Trophoblast cell (in vitro differentiated cells and primary cell): ENCODE measurements at regions not wholly inside any gene's neighbourhood (a gene's known extent, or its start where the extent isn't known, plus 50 kb on each side); places are given as distances from the start of the nearest gene placed in this dataset.

Experiments
- DNase-seq, 2 donors: peaks; one replicate each; pipeline ENCODE4 v3.0.0-alpha.2; 2016
- H2AFZ ChIP-seq: 2 replicates; pipeline ENCODE4 v1.6.1; 2013; ENCODE audit warnings: low read length, moderate library complexity, mild to moderate bottlenecking; ENCODE audit not compliant: insufficient read depth, poor library complexity
- H2AK5ac ChIP-seq: 2 replicates; pipeline ENCODE4 v1.6.1; 2013; ENCODE audit warnings: mild to moderate bottlenecking, low read length
- H2BK120ac ChIP-seq: 2 replicates; pipeline ENCODE4 v1.6.1; 2013; ENCODE audit warnings: low read length, mild to moderate bottlenecking, moderate library complexity; ENCODE audit not compliant: insufficient read depth, poor library complexity
- H2BK12ac ChIP-seq: 2 replicates; pipeline ENCODE4 v1.6.1; 2013; ENCODE audit warnings: mild to moderate bottlenecking, low read length, moderate library complexity
- H2BK5ac ChIP-seq: 2 replicates; pipeline ENCODE4 v1.6.1; 2013; ENCODE audit warnings: low read length, low read depth, moderate library complexity, mild to moderate bottlenecking; ENCODE audit not compliant: poor library complexity
- H3K14ac ChIP-seq: 2 replicates; pipeline ENCODE4 v1.6.1; 2013; ENCODE audit warnings: mild to moderate bottlenecking, low read length
- H3K18ac ChIP-seq: 2 replicates; pipeline ENCODE4 v1.6.1; 2013; ENCODE audit warnings: mild to moderate bottlenecking, low read length
- H3K23ac ChIP-seq: 2 replicates; pipeline ENCODE4 v1.6.1; 2013; ENCODE audit warnings: low read length
- H3K27ac ChIP-seq: 2 replicates; pipeline ENCODE4 v1.5.1; 2013; ENCODE audit warnings: low read depth, mild to moderate bottlenecking, inconsistent platforms, low read length, moderate library complexity
- H3K27me3 ChIP-seq: 2 replicates; pipeline ENCODE4 v1.6.1; 2013; ENCODE audit warnings: inconsistent platforms, mild to moderate bottlenecking, low read length, moderate library complexity; ENCODE audit not compliant: insufficient read depth
- H3K36me3 ChIP-seq, 2 experiments: 1 replicate in 1 of 2; 2 replicates in 1 of 2; pipeline ENCODE4 v1.6.1; 2013; ENCODE audit warnings: low read length in 2 of 2, mild to moderate bottlenecking in 2 of 2, moderate library complexity in 1 of 2; ENCODE audit not compliant: insufficient read depth in 2 of 2, control insufficient read depth in 1 of 2
- H3K4ac ChIP-seq: 2 replicates; pipeline ENCODE4 v1.6.1; 2013; ENCODE audit warnings: low read depth, mild to moderate bottlenecking, low read length, moderate library complexity
- H3K4me1 ChIP-seq, 2 experiments: 1 replicate in 1 of 2; 2 replicates in 1 of 2; pipeline ENCODE4 v1.6.1; 2013; ENCODE audit warnings: low read length in 2 of 2, mild to moderate bottlenecking in 2 of 2, moderate library complexity in 1 of 2; ENCODE audit not compliant: insufficient read depth in 2 of 2, control insufficient read depth in 1 of 2
- H3K4me2 ChIP-seq: 2 replicates; pipeline ENCODE4 v1.6.1; 2013; ENCODE audit warnings: inconsistent platforms, mild to moderate bottlenecking, low read length, moderate library complexity
- H3K4me3 ChIP-seq: 2 replicates; pipeline ENCODE4 v1.5.1; 2013; ENCODE audit warnings: mild to moderate bottlenecking, low read depth, low read length, inconsistent platforms
- H3K79me1 ChIP-seq: one replicate; pipeline ENCODE4 v1.6.1; 2013; ENCODE audit warnings: low read length
- H3K79me2 ChIP-seq: 2 replicates; pipeline ENCODE4 v1.6.1; 2013; ENCODE audit warnings: low read length, mild to moderate bottlenecking; ENCODE audit not compliant: control insufficient read depth, insufficient read depth, poor library complexity
- H3K9ac ChIP-seq: 2 replicates; pipeline ENCODE4 v1.6.1; 2013; ENCODE audit warnings: mild to moderate bottlenecking, low read length
- H3K9me3 ChIP-seq: 2 replicates; pipeline ENCODE4 v1.6.1; 2013; ENCODE audit warnings: low read depth, mild to moderate bottlenecking, control low read depth, inconsistent platforms, low read length; ENCODE audit not compliant: insufficient read depth
- H4K12ac ChIP-seq: 2 replicates; pipeline ENCODE4 v1.6.1; 2013; ENCODE audit warnings: low read depth, mild to moderate bottlenecking, low read length, moderate library complexity
- H4K8ac ChIP-seq: 2 replicates; pipeline ENCODE4 v1.6.1; 2013; ENCODE audit warnings: low read depth, mild to moderate bottlenecking, low read length, moderate library complexity
- H4K91ac ChIP-seq: one replicate; pipeline ENCODE4 v1.6.1; 2013; ENCODE audit warnings: low read depth, mild to moderate bottlenecking, low read length, moderate library complexity
- WGBS: extraction: QIAGEN DNeasy Blood & Tissue Kit; methylation state at CpG from one replicate; pipeline ENCODE4 v1.1.7; 2013; ENCODE audit warnings: missing lambda C conversion rate; ENCODE audit not compliant: insufficient read length, insufficient coverage; ENCODE audit errors: extremely low coverage; 5-methylcytosine and 5-hydroxymethylcytosine counted together

GRCh38 chr3:110456001-110456400 is 615.6 kb upstream of the NECTIN3 start:
- H2BK12ac ChIP-seq, result no peak overlapping the region
- H4K8ac ChIP-seq, result no peak overlapping the region
- no peak overlapping the region for H3K18ac ChIP-seq
- no peak overlapping the region for H2BK5ac ChIP-seq
- H3K27me3 ChIP-seq, result no peaks in the 10 kb centered on the region
- H3K23ac ChIP-seq, result no peak overlapping the region
- H3K36me3 ChIP-seq, result no peaks in the 10 kb centered on the region
- no peaks in the 10 kb centered on the region for H3K9me3 ChIP-seq
- H2BK120ac ChIP-seq, result no peak overlapping the region
- no peak overlapping the region for H3K4ac ChIP-seq
- no peaks in the 10 kb centered on the region for H3K79me2 ChIP-seq
- no peak overlapping the region for H3K9ac ChIP-seq
- H2AK5ac ChIP-seq, result no peak overlapping the region
- peak in 1 of 2 donors; percentile 5 for DNase-seq
- H3K4me2 ChIP-seq, result no peak overlapping the region
- no peak overlapping the region for H3K14ac ChIP-seq
- no peaks in the 10 kb centered on the region for H3K79me1 ChIP-seq
- H4K91ac ChIP-seq, result no peak overlapping the region
- H2AFZ ChIP-seq, result no peak overlapping the region
- WGBS, result no CpG with 5 or more reads among the region's 2 CpGs
- no peaks in the 10 kb centered on the region for H3K4me1 ChIP-seq
- no peak overlapping the region for H3K4me3 ChIP-seq
- no peak overlapping the region for H4K12ac ChIP-seq
- no peak overlapping the region for H3K27ac ChIP-seq

GRCh38 chr3:110456438-110457138 is 615.0 kb upstream of the NECTIN3 start:
- no peak overlapping the region for H4K12ac ChIP-seq
- H2AK5ac ChIP-seq, result no peak overlapping the region
- H3K14ac ChIP-seq, result no peak overlapping the region
- H3K79me1 ChIP-seq, result no peaks in the 10 kb centered on the region
- no peak overlapping the region for H2BK120ac ChIP-seq
- H3K9ac ChIP-seq, result no peak overlapping the region
- H2AFZ ChIP-seq, result no peak overlapping the region
- no peak overlapping the region for H4K91ac ChIP-seq
- no peak overlapping the region for H2BK5ac ChIP-seq
- H3K9me3 ChIP-seq, result no peaks in the 10 kb centered on the region
- H3K4me3 ChIP-seq, result no peak overlapping the region
- no peak overlapping the region for H3K4ac ChIP-seq
- H3K79me2 ChIP-seq, result no peaks in the 10 kb centered on the region
- no peaks in the 10 kb centered on the region for H3K36me3 ChIP-seq
- no peaks in the 10 kb centered on the region for H3K4me1 ChIP-seq
- H2BK12ac ChIP-seq, result no peak overlapping the region
- no peak overlapping the region for H3K4me2 ChIP-seq
- no peaks in the 10 kb centered on the region for H3K27me3 ChIP-seq
- H3K23ac ChIP-seq, result no peak overlapping the region
- no peak for DNase-seq
- no CpG with 5 or more reads among the region's 4 CpGs for WGBS
- no peak overlapping the region for H3K27ac ChIP-seq
- H3K18ac ChIP-seq, result no peak overlapping the region
- H4K8ac ChIP-seq, result no peak overlapping the region

GRCh38 chr3:110457508-110457907 is 614.1 kb upstream of the NECTIN3 start:
- H3K23ac ChIP-seq, result no peak overlapping the region
- no peaks in the 10 kb centered on the region for H3K9me3 ChIP-seq
- no peak overlapping the region for H3K14ac ChIP-seq
- no peaks in the 10 kb centered on the region for H3K36me3 ChIP-seq
- H2BK5ac ChIP-seq, result no peak overlapping the region
- no peak overlapping the region for H4K12ac ChIP-seq
- H3K4ac ChIP-seq, result no peak overlapping the region
- H3K18ac ChIP-seq, result no peak overlapping the region
- no peak for DNase-seq
- H4K8ac ChIP-seq, result no peak overlapping the region
- no peak overlapping the region for H3K9ac ChIP-seq
- H2BK120ac ChIP-seq, result no peak overlapping the region
- no peaks in the 10 kb centered on the region for H3K79me1 ChIP-seq
- H3K27ac ChIP-seq, result no peak overlapping the region
- no CpG with 5 or more reads among the region's 5 CpGs for WGBS
- H3K4me3 ChIP-seq, result no peak overlapping the region
- H3K4me1 ChIP-seq, result no peaks in the 10 kb centered on the region
- H2AK5ac ChIP-seq, result no peak overlapping the region
- no peak overlapping the region for H2BK12ac ChIP-seq
- H3K4me2 ChIP-seq, result no peak overlapping the region
- no peaks in the 10 kb centered on the region for H3K27me3 ChIP-seq
- no peak overlapping the region for H4K91ac ChIP-seq
- no peaks in the 10 kb centered on the region for H3K79me2 ChIP-seq
- no peak overlapping the region for H2AFZ ChIP-seq

- H3K14ac ChIP-seq, result no peak overlapping the region
- DNase-seq, result no peak
- no peak overlapping the region for H4K91ac ChIP-seq
- no peak overlapping the region for H4K12ac ChIP-seq
- H3K4me1 ChIP-seq, result no peaks in the 10 kb centered on the region
- H3K79me1 ChIP-seq, result no peaks in the 10 kb centered on the region
- H2BK120ac ChIP-seq, result no peak overlapping the region
- no peak overlapping the region for H3K4me2 ChIP-seq
- no peak overlapping the region for H3K4ac ChIP-seq
- no peak overlapping the region for H2AFZ ChIP-seq
- H2AK5ac ChIP-seq, result no peak overlapping the region
- H4K8ac ChIP-seq, result no peak overlapping the region
- no peak overlapping the region for H3K27ac ChIP-seq
- no peak overlapping the region for H2BK12ac ChIP-seq
- no peaks in the 10 kb centered on the region for H3K36me3 ChIP-seq
- no peak overlapping the region for H2BK5ac ChIP-seq
- no peaks in the 10 kb centered on the region for H3K79me2 ChIP-seq
- no peak overlapping the region for H3K23ac ChIP-seq
- WGBS, result no CpG with 5 or more reads among the region's 2 CpGs
- no peaks in the 10 kb centered on the region for H3K9me3 ChIP-seq
- no peaks in the 10 kb centered on the region for H3K27me3 ChIP-seq
- no peak overlapping the region for H3K9ac ChIP-seq
- H3K18ac ChIP-seq, result no peak overlapping the region
- no peak overlapping the region for H3K4me3 ChIP-seq
These were observed 612.6 kb upstream of the NECTIN3 start for GRCh38 chr3:110459021-110459420.
